Pancreas (tissue), 10 donors: ENCODE measurements at regions not wholly inside any gene's neighbourhood (a gene's known extent, or its start where the extent isn't known, plus 50 kb on each side); places are given as distances from the start of the nearest gene placed in this dataset.

Source experiments
- ATAC-seq, 4 donors: fragments of 200-7000 bp; cut with Tn5 transposase; one replicate each; pipeline versions ENCODE4 v1.8.0 to v1.9.1; 2020; ENCODE audit warnings: mild to moderate bottlenecking in 4 of 4, moderate library complexity in 4 of 4
- DNase-seq, 6 donors: peaks; one replicate each; pipeline ENCODE4 v3.0.0-alpha.2; 2020
- FAIRE-seq: peaks from 2 replicates; lab custom pipeline; 2012; peaks lifted over from hg19 to GRCh38; lab: Jason Lieb, UNC
- H3K27ac ChIP-seq, 4 donors: fragments of 200-600 bp; sonication (generic); 1 replicate in 3 of 4; 2 replicates in 1 of 4; pipeline versions ENCODE4 v1.5.0 to v1.8.0; 2020
- H3K27me3 ChIP-seq, 4 donors: fragments of 200-600 bp; one replicate each; pipeline ENCODE4 v1.8.0; 2021
- H3K36me3 ChIP-seq, 3 donors: fragments of 200-600 bp; sonication (generic) in 1 of 3; one replicate each; pipeline versions ENCODE4 v1.5.0 to v1.8.0; 2020 to 2021
- H3K4me1 ChIP-seq, 3 donors: fragments of 200-600 bp; one replicate each; pipeline ENCODE4 v1.8.0; 2021
- H3K4me3 ChIP-seq, 4 donors: fragments of 200-600 bp; sonication (generic) in 2 of 4; one replicate each; pipeline versions ENCODE4 v1.5.0 to v1.8.0; 2020 to 2021
- H3K9me3 ChIP-seq, 4 donors: fragments of 200-600 bp; one replicate each; pipeline ENCODE4 v1.8.0; 2021
- CTCF ChIP-seq, 4 donors: fragments of 200-600 bp; sonication (generic) in 3 of 4; IDR thresholded peaks; one replicate each; pipeline versions ENCODE4 v1.5.0 to v1.8.0; 2021; ENCODE audit warnings: antibody characterized with exemption in 4 of 4
- WGBS, 2 donors: extraction: QIAGEN DNeasy Blood & Tissue Kit; methylation state at CpG; one replicate each; pipeline ENCODE4 v1.1.7; 2013; 5-methylcytosine and 5-hydroxymethylcytosine counted together
- intact Hi-C, 3 donors: fragments of 100-400 bp; cut with DNase I; formaldehyde crosslinking; loops; one replicate each; pipeline versions ENCODE4 v1.11.1 to v1.14.2; 2022
- donor health status: healthy with polysubstance abuse.
- donor health status: DM: no; HTN: no; CAD: no; lungs with moderate emphysema.
- donor health status: DM: no; HTN: no; CAD: no.
- donor health status: control.
- donor health status: control.
- donor health status: Bipolar disorder and iron deficiency.
- donor health status: DM: yes; HTN: yes; CAD: no.
- donor health status: DM: no; HTN: no; CAD: no.
- donor health status: DM: no; HTN: no; CAD: no.
- donor health status: DM: yes; HTN: yes; CAD: no.

DNA sequence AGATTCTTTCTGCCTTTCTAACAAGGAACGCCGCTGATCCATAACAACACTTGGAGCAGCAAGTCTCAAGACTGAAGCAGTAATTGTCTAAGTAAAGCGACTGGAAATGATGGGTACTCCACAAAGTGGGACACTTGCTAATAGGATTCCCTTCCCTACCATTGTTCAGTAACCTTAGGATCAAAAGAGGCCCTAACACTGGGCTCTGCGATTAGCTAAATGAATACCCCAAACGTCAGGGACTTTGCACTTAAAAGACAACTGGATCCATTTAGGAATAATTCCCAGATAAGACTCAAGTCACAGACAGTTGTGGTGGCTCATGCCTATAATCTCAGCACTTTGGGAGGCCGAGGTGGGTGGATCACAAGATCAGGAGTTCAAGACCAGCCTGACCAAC is 221.9 kb upstream of the FGGY start:
- FAIRE-seq, result no peak
- H3K27ac ChIP-seq, result no peak overlapping the region
- no peak for DNase-seq
- no peak for ATAC-seq
- no peaks in the 10 kb centered on the region for H3K27me3 ChIP-seq
- no peak for TF ChIP-seq CTCF (IDR thresholded peaks at IDR 0.05)
- no peaks in the 10 kb centered on the region for H3K9me3 ChIP-seq
- no peaks in the 10 kb centered on the region for H3K36me3 ChIP-seq
- H3K4me3 ChIP-seq, result no peak overlapping the region
- WGBS, 2 donors, result 91 to 95% methylated on average over 6 of the region's 6 CpGs
- peaks cover 0 to 17% (median 0%) of the 10 kb centered on the region in 3 donors for H3K4me1 ChIP-seq
- intact Hi-C loops, result no loop called here

DNA sequence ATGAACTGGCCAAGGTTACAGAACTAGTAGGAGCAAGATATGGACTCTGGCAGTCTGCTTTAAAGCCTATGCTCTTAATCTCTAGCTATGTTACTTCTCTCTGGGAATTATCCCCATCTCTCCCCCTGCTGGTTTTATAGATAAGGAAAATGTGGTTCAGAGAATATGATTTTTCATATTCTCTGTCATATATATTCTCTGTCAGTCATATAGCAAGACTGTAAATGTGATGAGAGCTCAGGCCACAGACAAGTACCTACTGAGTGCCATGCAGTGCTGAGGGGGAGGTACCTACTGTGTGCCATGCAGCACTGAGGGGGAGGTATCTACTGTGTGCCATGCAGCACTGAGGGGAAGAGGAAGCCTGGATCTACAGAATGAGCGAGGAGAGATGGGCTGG is 220.3 kb upstream of the FGGY start:
- 90 to 100% methylated on average over 1 of the region's 1 CpG for WGBS, 2 donors
- FAIRE-seq, result no peak
- H3K9me3 ChIP-seq, result no peaks in the 10 kb centered on the region
- no peak overlapping the region for H3K4me3 ChIP-seq
- H3K4me1 ChIP-seq, result peaks cover 0 to 8% (median 0%) of the 10 kb centered on the region in 3 donors
- no peaks in the 10 kb centered on the region for H3K36me3 ChIP-seq
- H3K27ac ChIP-seq, result no peak overlapping the region
- DNase-seq, result no peak
- ATAC-seq, result peak; percentile 38 to 83 (median 64)
- no peaks in the 10 kb centered on the region for H3K27me3 ChIP-seq
- no peak for TF ChIP-seq CTCF (IDR thresholded peaks at IDR 0.05)
- intact Hi-C loops, result no loop called here

DNA sequence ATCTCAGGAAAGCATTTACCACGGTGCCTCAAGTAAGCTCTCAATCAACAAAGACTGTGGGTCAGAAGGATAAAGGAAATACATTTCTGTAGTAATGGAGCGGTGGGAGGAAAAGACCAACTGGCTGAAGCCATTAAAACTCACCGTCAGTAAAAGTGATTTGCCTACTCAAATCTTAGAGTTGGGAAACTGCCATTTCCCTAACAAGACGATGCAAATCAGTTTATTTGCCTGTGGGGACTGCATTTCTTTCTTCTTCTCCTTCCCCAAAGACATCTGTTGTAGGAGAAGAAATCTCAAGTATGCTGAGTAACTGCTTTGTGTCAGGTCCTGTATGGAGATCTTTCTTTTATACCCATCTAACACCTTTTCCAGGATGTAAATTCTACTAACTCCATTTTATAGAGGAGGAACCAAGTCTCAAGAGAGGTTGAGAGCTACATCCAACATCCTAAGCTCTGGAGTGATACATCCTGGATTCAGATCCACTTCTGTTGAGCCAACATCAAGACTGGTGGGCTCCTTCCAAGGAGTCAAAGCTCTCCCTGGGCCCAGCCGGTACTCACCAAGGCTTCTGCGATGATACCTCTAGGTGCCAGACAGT is 219.3 kb upstream of the FGGY start:
- 85 to 86% methylated on average over 6 of the region's 6 CpGs for WGBS, 2 donors
- Histone ChIP-seq H3K4me1 (peaks cover 0 to 2% (median 0%) of the 10 kb centered on the region in 3 donors), H3K27ac (no peak overlapping the region), H3K36me3 (no peaks in the 10 kb centered on the region), H3K27me3 (no peaks in the 10 kb centered on the region), H3K9me3 (no peaks in the 10 kb centered on the region), H3K4me3 (no peak overlapping the region)
- intact Hi-C loops, result no loop called here
- ATAC-seq, result no peak
- no peak for DNase-seq
- TF ChIP-seq CTCF (IDR thresholded peaks at IDR 0.05), result no peak
- no peak for FAIRE-seq

GRCh38 chr1:59078070-59078800 is 218.7 kb upstream of the FGGY start:
- WGBS, 2 donors, result 45 to 65% methylated on average over 4 of the region's 4 CpGs
- no peak overlapping the region for H3K4me3 ChIP-seq

More at GRCh38 chr1:59078070-59078800, 218.7 kb upstream of the FGGY start:
- FAIRE-seq (no peak), DNase-seq (no peak), ATAC-seq (peak in 1 of 4 donors; percentile 27)
- no peaks in the 10 kb centered on the region for H3K27me3 ChIP-seq
- no peak for TF ChIP-seq CTCF (IDR thresholded peaks at IDR 0.05)
- no peaks in the 10 kb centered on the region for H3K36me3 ChIP-seq
- intact Hi-C loops, result no loop called here
- no peaks in the 10 kb centered on the region for H3K9me3 ChIP-seq
- no peak overlapping the region for H3K27ac ChIP-seq
- peaks cover 0 to 2% (median 0%) of the 10 kb centered on the region in 3 donors for H3K4me1 ChIP-seq
